HG03025 (cell line): ENCODE measurements at regions not wholly inside any gene's neighbourhood (a gene's known extent, or its start where the extent isn't known, plus 50 kb on each side); places are given as distances from the start of the nearest gene placed in this dataset.

Experiments
- ATAC-seq: cut with Tn5 transposase; IDR thresholded peaks from one replicate; pipeline ENCODE4 v1.9.1; 2021; ENCODE audit warnings: mild to moderate bottlenecking, moderate library complexity; ENCODE audit not compliant: unreplicated experiment, low FRiP score

DNA sequence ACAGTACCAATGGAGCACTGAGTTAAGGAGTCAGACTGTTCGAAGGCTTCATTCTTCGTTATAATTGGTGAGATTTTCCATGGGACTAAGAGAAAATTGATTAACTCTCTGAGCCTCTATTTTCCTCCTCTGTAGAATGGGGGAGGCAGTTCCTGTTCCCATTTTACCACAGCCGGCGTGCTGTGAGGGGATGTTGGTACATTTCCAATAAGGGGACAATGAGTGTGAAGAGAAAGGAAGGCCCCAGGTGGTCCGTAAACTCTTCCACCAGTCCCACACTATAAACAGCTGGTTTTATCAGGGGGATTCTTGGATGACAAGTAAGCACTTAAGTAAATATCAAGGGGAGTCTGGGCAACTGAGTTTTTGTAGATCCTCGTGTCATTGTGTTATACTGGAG, 109.9 kb downstream of the DAD1 start:
- no peak for ATAC-seq

DNA sequence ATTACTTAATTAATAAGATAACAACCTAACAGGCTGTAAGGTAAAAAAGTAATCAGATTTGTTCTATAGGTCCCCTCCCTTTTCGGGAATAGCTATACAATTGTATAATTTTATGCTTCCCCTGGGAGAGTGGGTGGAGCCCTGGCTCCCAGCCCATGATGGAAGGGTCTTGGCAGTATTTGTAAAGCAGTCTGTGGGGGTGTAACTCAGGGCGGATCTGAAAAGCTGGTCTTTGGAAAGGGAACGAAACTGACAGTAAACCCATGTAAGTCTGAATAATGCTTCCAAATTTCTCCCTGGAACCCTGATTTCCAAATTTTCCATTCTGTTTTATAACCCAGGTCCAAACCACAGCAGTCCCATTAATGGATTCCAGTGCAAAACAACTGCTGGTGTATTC, 110.4 kb downstream of the DAD1 start:
- no peak for ATAC-seq

DNA sequence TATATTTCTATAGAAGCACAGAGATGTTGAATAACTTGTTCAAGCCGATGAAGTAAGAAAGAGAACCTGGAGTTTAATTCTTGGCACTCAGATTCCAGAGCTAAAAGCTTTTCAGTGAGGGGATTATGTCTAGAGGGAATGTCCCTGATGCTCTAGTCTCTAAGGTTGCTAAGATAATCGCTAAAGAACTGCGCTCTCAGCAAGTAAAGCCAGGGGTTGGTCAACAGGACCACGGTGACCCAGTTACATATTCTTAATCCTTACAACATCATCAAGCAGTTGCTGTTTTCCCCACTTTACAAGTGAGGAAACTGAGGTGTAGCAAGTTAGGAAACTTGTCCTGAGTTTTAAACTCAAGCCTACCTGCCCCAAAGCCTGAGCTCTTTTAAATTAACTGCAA, 110.8 kb downstream of the DAD1 start:
- no peak for ATAC-seq

DNA sequence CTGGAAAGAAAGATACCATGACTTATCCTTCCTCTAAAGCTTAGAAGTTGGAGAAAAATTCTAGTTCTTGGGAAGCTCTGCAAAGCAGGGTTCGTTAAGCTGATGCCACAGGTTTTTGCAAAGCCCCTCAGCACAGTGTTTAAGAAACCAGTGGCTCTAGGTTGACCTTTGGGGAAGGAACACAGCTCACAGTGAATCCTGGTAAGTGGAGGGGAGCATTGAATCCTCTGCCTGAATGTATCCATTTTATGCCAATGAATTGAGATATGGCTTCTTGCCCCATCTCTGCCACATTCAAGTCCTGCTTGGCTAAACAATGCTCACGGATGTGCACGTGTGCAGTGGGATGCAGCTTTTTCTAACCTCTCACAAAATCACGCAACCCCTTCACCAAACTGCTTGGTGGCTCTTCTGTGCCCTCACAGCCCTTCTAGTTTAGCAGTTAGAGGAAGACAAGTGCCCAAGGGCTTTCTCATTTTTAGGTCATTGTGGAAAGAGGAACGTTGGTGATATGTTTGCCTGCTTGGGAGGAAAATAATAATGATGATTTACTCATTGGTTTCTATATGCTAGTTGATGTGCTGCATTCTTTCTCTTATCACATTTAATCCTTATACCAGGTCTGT, 111.3 kb downstream of the DAD1 start:
- ATAC-seq: no peak

DNA sequence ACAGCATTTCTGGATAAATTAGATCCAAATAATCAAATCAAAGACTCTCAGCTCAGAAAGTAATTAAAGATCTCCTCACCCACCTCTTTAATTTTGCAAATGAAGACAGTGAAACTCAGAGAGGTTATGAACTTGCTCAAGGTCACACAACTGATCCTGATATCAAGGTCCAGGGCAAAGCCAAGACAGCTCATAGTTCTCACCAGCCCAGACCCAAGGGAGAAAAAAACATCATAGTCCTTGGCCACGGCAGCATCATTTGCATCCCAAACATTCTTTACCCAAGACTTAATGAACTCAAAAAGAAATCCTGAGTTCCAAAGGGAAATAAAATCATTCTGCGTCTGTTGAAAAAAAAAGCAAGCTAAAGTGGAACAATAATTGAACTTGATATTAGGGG, 112.1 kb downstream of the DAD1 start:
- no peak for ATAC-seq

DNA sequence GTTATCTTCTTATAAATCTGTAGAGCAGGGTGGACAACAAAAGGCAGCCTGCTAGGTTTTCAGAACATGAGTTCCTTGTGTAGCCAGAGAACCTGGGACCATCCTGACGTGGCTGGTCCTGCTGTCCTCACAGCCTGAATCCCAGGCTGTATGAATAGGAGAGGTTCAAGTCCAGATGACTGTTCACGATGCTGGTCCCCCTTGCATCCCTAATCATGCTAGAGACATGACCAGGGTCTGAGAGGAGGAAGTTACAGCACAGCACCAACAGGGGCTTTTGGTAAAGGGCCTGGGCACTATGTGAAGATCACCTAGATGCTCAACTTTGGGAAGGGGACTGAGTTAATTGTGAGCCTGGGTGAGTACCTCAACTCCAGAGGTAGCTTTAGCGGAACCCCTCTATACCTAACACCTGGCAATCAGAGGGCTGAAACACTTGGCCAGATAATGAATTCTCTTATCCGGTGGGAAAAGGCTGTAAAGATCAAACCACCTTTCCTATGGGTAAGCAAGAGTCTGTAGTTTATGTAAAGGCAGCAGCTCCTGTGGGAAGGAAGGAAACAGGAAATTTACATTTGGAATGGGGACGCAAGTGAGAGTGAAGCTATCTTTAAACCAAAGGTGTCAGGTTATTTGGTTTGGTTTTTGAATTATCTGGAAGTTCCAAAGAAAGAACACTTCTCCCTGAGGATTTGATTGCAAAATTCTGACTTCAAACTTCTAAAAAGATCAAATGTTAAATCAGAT, 112.8 kb downstream of the DAD1 start:
- no peak for ATAC-seq

DNA sequence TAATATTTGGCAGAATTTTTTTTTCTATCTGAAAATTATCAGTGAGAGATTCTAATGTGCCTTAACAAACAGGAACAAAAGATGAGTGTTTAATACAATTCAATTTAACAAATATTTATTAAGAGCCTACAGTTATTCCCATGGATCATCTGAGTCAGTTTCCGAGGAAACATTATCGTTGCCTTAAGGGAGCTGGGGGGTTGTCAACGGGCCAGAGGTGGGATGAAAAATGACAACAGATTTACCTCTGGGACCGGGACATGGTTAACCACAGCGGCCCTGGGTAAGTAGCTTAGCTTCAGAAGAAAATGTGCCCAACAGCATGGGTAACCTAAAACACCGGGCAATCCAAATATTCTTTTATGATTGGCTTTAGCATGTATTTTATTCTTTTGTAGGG, 113.6 kb downstream of the DAD1 start:
- ATAC-seq: no peak

DNA sequence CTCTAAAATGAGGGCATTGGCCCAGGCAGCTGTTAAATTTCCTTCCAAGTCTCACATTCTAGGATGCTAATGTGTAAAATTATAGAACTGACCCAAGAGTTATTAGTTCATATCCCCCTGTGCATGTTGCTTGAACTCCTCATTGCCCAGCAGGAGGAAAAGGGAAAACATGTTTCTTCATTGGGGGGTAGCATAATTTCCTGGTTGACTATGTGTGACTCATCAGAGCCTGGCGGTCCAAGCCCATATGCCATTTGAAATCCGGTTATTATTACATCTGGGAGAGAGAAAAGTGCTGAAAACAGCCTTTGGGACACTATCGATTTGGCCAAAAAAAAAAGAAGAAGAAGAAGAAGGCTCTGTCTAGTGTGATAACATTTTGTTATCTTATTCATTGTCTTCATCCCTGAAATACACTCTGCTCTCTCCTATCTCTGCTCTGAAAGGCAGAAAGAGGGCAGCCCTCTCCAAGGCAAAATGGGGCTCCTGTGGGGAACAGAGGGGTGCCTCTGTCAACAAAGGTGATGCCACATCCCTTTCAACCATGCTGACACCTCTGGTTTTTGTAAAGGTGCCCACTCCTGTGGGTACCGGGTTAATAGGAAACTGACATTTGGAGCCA, 114.2 kb downstream of the DAD1 start:
- ATAC-seq: no peak

DNA sequence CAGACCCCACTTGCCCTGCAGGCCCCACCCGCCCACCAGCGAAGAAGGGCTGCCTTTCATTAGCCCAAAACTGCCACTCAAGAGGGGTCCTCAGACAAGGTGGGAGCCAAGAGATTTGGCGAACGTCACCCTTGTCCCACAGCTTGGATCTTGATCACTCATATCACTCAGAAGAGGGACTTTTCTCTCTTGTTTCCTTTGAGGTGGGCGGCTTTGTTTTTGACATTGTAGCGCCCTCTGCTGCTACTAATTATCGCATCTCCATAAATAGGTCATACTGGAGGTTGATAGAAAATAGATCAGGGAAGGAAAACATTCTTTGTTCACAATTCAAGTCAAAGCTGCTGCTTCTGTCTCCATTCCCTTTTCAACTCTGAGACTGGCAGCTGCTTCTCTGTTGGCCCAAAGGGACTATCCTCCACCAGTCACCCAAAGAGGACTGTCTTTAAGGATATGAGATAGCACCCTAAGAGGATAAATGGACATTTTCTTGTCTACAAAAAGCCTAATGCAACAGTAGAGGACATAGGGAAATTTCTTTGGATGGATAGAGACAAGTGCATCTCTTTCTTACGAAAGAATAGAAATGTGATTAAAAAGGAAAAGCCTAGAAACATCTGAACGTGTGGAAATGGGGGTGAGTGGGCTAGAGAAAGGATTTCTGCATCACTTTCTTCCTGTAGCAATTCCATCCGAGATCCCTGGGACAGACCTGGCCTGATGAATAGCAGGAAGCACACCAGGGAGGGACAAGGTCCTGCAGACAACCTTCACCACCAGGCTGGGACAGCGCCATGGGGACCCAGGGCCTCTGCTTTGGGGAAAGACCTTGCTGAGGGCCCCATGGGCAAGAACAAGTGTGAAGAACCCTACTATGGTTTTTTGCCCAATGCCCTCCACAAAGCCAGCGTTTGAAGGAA, 115.8 kb downstream of the DAD1 start:
- no peak for ATAC-seq

DNA sequence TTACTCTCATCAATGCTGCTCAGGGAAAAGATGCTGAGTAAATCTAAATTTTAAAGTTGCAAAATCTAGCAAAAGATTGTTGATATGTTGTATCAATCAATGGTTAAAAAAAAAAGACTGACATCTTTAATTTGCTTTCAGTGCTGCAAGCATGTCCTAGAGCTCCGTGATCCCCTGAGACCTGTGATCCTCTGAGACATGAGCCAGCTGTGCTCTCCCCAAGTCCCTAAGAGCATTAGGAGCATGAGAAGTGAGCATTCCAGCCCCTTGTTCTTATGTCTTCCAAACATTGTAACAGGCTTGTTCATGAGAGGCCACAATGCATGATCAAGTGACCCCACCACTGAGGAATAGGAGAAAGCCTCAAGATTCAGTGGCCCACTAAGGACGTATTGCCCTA, 116.6 kb downstream of the DAD1 start:
- no peak for ATAC-seq

DNA sequence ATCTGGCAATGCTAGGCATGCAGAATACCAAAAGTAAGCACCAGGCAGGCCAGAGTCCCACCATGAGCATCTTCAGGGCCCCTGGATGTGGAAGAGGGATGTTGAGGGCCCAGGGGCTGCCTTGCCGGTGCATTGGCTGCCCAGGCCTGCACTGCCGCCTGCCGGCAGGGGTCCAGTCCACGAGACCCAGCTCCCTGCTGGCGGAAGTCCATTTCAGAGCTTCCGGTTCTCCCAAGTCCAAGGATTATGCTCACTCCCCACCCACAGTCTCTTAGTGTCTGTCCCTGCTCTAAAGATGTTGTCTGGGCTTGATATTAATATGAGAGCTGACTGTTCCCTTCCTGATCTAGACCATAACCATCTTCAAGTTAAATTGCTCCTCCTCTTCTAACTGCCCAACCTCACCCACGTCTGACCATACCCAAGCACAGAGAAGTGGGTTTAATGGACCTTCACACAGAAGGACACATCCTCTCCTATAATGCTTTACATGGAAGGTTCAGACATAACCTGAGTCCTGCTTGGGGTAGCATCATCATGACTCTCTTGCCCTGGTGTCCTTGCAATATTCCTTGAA, 117.4 kb downstream of the DAD1 start:
- ATAC-seq: no peak

DNA sequence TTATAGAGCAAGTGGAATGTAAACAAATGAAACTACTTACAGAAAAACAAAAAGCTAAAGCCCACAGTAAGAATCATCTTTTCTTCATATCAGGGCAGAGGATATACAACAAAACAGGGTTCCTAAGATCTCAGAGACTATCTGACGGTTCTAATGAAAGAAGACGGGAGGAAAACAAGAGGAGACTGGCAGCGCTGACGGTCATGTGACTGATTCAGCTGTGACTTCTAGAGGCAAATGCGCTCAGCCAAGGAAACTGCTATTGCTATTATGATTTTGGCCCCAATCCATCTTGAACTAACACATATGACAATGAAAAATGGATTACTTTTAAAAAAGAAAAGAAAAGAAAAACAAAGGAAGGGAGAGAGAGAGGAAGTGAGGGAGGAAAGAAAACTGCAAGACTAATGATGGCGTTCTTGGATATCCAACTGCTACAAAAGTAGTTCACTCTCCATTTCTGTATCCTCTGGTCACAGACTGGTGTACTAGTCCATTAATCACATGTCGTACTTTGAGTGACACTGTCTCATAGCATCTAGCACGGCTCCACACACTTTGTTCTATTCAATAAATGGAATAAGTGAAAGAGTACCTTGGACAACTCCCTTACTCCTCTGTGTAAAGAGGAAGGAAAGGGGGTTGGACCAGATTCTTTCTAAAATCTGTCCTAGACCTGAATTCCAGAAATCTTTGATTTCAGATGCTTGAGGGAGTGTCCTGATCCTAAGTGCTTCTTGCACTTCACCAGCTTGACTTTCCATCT, 119.3 kb downstream of the DAD1 start:
- ATAC-seq: no peak

DNA sequence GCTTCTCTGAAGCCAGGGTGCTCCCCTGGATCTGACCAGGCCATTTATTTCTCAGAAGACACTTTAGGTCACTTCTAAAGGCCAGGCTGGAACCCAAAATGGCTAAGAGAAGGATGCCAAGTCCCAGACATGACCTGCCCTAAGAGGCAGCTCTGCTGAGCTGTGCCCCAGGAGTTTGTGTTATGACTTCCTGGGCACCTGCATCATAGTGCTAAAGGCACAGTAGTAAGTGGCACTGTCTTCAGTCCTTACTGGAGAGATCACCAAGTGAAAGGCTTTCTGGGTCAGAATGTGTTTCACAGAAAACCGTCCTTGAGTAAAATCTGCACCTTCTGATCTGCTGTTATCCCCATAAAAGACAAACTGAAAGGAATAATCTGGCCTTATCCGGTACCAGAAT, 120.2 kb downstream of the DAD1 start:
- ATAC-seq: no peak

DNA sequence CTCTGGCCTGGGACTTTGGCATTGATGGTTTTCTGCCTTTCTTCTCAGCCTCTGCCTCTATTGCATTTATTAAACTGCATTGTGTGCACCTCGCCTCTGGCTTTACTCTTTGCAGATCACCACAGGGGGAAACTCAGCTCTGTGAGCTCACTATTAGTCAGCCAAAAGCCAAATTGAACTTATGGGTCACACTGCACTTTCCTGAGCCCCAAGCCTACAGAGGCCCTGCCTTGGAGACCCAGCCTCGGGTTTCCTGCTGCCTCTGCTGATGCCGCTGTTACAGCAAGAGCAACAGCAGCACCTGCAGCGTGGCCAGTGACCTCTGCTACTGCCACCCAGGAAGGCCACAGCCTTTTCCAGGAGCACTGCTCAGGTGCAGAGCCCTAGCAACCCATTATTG, 122.5 kb downstream of the DAD1 start:
- ATAC-seq: no peak

DNA sequence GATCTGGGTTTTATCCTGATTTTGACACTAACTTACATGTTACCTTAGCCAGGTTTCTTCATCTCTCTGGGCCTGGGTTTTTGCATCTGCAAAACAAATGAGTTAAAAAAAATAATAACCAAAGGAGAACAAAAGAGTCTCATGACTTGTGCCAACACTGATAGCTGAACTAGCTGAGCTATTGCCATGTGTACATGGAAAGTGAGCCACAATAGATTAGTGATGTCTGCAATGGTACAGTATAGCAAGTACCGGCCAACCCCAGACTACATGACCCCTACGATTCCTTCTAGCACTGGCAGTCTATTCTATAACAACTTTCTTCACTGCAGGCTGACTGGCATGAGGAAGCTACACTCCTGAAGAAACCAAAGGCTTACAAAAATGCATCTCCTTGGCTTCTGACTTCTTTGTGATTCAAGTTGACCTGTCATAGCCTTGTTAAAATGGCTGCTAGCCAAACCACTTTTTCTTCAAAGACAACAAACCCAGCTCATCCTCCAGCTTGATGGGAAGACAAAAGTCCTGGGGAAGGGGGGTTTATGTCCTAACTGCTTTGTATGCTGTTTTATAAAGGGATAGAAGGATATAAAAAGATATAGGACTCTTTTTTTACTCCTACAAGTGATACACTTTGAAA, 123.7 kb downstream of the DAD1 start:
- no peak for ATAC-seq

DNA sequence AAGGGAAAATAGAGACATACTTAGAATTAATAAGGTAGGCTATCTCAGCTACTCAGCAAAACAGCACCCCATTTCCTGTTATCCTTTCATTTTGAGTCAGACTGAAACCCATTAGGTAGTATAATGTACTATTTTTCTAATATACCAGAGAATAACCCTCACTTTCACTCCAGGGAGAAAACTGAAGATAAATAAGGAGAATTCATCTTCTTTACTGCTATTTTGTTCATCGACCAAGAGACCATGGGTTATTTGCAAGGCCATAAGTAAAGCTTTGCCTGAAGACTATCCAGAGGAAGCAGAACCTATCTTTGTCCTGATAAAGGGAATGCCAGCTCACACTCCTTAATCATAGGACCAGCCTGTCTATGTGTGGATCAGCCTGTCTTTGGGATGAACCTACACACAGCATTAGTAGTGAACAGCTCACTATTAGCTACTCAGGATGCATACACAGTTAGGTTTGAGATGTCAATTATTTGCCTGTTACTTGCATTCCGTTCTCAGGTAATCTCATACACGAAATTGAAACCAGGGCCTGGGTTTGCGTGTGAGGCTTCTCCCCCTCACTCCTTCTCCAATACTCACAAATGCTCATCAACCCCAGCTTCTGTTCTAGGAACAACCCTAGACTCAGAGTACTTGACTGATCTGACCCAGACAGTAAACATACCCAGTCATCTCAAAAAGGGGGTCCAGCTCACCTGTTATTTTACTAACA, 124.4 kb downstream of the DAD1 start:
- ATAC-seq: peak; percentile 76

DNA sequence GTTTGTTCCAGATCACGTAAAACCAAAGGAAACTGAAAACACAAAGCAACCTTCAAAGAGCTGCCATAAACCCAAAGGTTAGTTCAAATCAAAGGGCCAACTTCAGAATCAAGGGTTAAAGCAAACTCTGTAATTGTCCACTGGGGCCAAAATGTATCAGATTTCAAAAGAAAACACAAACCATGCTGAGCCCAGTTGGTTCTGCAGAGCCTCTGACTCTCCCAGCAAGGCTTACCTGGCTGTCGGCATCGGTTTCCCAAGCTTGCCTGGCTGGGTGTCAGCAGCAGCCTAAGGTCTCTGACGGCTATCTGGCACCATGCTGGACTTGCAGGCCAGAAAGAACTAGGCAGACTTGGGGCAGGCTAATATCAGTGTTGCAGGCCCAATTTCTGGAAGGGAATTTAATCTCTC, 125.3 kb downstream of the DAD1 start:
- ATAC-seq: no peak

DNA sequence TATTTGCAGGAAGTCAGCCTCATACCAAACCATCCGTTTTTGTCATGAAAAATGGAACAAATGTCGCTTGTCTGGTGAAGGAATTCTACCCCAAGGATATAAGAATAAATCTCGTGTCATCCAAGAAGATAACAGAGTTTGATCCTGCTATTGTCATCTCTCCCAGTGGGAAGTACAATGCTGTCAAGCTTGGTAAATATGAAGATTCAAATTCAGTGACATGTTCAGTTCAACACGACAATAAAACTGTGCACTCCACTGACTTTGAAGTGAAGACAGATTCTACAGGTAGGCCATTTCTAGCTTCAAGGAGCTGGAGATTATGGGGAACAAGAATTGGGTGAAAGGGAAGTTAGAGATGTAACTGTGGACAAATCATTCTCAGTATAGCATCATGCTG, 126.1 kb downstream of the DAD1 start:
- no peak for ATAC-seq
